Raji (cell line): ENCODE measurements at regions not wholly inside any gene's neighbourhood (a gene's known extent, or its start where the extent isn't known, plus 50 kb on each side); places are given as distances from the start of the nearest gene placed in this dataset.

Source experiments
- POLR2A ChIP-seq: IDR thresholded peaks from 2 replicates; pipeline ENCODE4 v1.6.1; 2011; ENCODE audit warnings: low read depth, low read length, control low read depth; ENCODE audit not compliant: insufficient read depth

- TF ChIP-seq POLR2A, result no peak
These were observed 66.3 kb upstream of the RAI14 start for GRCh38 chr5:34589832-34590231.

GRCh38 chr5:34591723-34592122, 64.4 kb upstream of the RAI14 start:
- TF ChIP-seq POLR2A, result no peak

GRCh38 chr5:34597034-34598027, 58.8 kb upstream of the RAI14 start:
- TF ChIP-seq POLR2A, result no peak

DNA sequence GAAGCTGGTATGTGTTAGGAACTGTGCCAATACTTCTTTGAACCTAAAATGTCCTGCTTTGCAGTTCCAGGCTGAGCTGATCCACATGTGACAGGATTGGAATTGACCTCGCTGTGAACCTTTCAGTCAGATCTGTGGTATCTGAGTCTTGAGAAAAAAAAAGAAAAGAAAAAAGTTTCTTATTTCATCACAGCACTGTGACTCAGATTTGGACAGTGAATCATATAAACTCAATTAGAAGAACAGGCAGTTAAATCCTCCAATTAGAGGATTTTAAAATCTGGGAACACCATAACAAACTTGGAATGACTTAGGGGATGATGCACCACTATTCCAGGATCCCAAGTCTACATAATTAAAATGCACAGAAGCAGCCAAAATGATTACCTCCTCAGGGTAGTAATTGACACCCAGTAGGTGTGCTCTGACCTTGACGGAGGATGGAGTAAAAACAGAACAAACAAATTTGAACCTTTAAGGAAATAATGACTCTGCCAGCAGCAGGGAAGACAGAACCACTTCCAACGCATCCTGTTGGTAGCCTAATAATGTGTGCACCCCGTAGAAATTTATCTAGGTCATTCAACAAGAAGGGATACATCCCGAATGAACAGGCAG, 57.8 kb upstream of the RAI14 start:
- no peak for TF ChIP-seq POLR2A

- TF ChIP-seq POLR2A, result no peak
These were observed 56.5 kb upstream of the RAI14 start for GRCh38 chr5:34599471-34600117.

- no peak for TF ChIP-seq POLR2A
These were observed 56.0 kb upstream of the RAI14 start for GRCh38 chr5:34600118-34600493.

- no peak for TF ChIP-seq POLR2A
These were observed 52.8 kb upstream of the RAI14 start for GRCh38 chr5:34603378-34603777.

DNA sequence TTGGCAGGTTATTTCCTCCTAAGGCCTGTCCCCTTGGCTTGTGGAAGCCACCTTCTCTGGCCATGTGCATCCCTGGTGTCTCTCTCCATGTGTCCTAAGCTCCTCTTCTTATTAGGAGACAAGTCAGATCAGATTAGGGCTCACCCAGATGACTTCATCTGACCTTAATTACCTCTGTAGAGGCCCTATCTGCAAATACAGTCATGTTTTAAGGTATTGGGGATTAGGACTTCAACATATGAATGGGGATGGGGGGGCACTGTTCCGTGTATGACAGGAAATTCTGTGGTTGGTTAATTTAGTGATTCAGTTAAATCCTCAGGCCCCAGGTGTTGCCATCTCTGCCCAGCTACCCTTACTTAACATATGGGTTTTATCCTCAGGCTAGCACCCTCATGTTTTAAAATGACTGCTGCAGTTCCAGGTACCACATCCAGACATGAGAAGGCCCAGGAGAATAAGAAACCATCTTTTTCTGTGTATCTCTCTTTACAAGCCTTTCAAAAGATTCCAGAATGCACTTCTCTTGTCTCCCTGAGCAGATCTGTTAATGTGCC, 51.9 kb upstream of the RAI14 start:
- TF ChIP-seq POLR2A, result no peak

- no peak for TF ChIP-seq POLR2A
These were observed 50.0 kb upstream of the RAI14 start for GRCh38 chr5:34606101-34606500.
